SK-N-SH treated with all-trans-retinoic acid at 6 μM for 48 hours (cell line): ENCODE measurements at regions not wholly inside any gene's neighbourhood (a gene's known extent, or its start where the extent isn't known, plus 50 kb on each side); places are given as distances from the start of the nearest gene placed in this dataset.

Experiments
- ATAC-seq: fragments of 200-7000 bp; cut with Tn5 transposase; 3 replicates; pipeline ENCODE4 v1.9.1; 2020; ENCODE audit warnings: mild to moderate bottlenecking, moderate library complexity
- ARNTL ChIP-seq: fragments of 450-650 bp; formaldehyde crosslinking; IDR thresholded peaks from 2 replicates; pipeline ENCODE4 v1.5.0; 2020; ENCODE audit warnings: low read depth, mild to moderate bottlenecking, moderate library complexity, borderline replicate concordance
- BACH2 ChIP-seq: fragments of 250-450 bp; sonication (Bioruptor Pico); IDR thresholded peaks from 2 replicates; pipeline ENCODE4 v1.9.0; 2021; ENCODE audit warnings: mild to moderate bottlenecking, borderline replicate concordance
- CSDC2 ChIP-seq: fragments of 250-450 bp; sonication (Bioruptor Pico); IDR thresholded peaks from 2 replicates; pipeline ENCODE4 v1.5.0; 2020; ENCODE audit warnings: mild to moderate bottlenecking, moderate library complexity
- CSRNP3 ChIP-seq: fragments of 250-450 bp; sonication (Bioruptor Pico); IDR thresholded peaks from 2 replicates; pipeline ENCODE4 v1.5.1; 2021; ENCODE audit warnings: mild to moderate bottlenecking, moderate library complexity
- ESRRG ChIP-seq: fragments of 250-450 bp; sonication (Bioruptor Pico); IDR thresholded peaks from 2 replicates; pipeline ENCODE4 v1.6.1; 2021; ENCODE audit warnings: mild to moderate bottlenecking
- GLIS3 ChIP-seq: fragments of 250-450 bp; sonication (Bioruptor Pico); IDR thresholded peaks from 2 replicates; pipeline ENCODE4 v1.5.0; 2020; ENCODE audit warnings: mild to moderate bottlenecking, moderate library complexity
- ISL1 ChIP-seq: fragments of 250-450 bp; sonication (Bioruptor Pico); IDR thresholded peaks from 2 replicates; pipeline ENCODE4 v2.1.2; 2022; ENCODE audit warnings: mild to moderate bottlenecking, moderate library complexity
- OSR1 ChIP-seq: fragments of 250-450 bp; sonication (Bioruptor Pico); IDR thresholded peaks from 2 replicates; pipeline ENCODE4 v1.8.0; 2022; ENCODE audit warnings: moderate library complexity, mild to moderate bottlenecking, inconsistent platforms
- PATZ1 ChIP-seq: fragments of 250-450 bp; sonication (Bioruptor Pico); IDR thresholded peaks from 2 replicates; pipeline ENCODE4 v1.8.0; 2020; ENCODE audit warnings: mild to moderate bottlenecking, moderate library complexity, borderline replicate concordance
- PPARA ChIP-seq: fragments of 250-450 bp; sonication (Bioruptor Pico); IDR thresholded peaks from 2 replicates; pipeline ENCODE4 v1.5.0; 2020; ENCODE audit warnings: mild to moderate bottlenecking, borderline replicate concordance
- RARB ChIP-seq: fragments of 250-450 bp; sonication (Bioruptor Pico); IDR thresholded peaks from 2 replicates; pipeline ENCODE4 v1.8.0; 2021; ENCODE audit warnings: mild to moderate bottlenecking, moderate library complexity
- SNAI2 ChIP-seq: fragments of 250-450 bp; sonication (Bioruptor Pico); IDR thresholded peaks from 2 replicates; pipeline ENCODE4 v1.5.0; 2020; ENCODE audit warnings: mild to moderate bottlenecking, moderate library complexity
- TCF4 ChIP-seq: fragments of 250-450 bp; sonication (Bioruptor Pico); IDR thresholded peaks from 2 replicates; pipeline ENCODE4 v1.8.0; 2021; ENCODE audit warnings: mild to moderate bottlenecking, moderate library complexity, borderline replicate concordance
- TOX ChIP-seq: fragments of 250-450 bp; sonication (Bioruptor Pico); IDR thresholded peaks from 2 replicates; pipeline ENCODE4 v1.8.0; 2021; ENCODE audit warnings: mild to moderate bottlenecking, moderate library complexity, borderline replicate concordance
- ZC3H10 ChIP-seq: fragments of 250-450 bp; sonication (Bioruptor Pico); IDR thresholded peaks from 2 replicates; pipeline ENCODE4 v1.5.1; 2021; ENCODE audit warnings: mild to moderate bottlenecking, moderate library complexity
- ZFP3 ChIP-seq: fragments of 250-450 bp; sonication (Bioruptor Pico); IDR thresholded peaks from 2 replicates; pipeline ENCODE4 v1.5.0; 2020; ENCODE audit warnings: mild to moderate bottlenecking, moderate library complexity
- ZFP30 ChIP-seq: fragments of 450-650 bp; formaldehyde crosslinking; IDR thresholded peaks from 2 replicates; pipeline ENCODE4 v1.5.0; 2022; ENCODE audit warnings: mild to moderate bottlenecking, moderate library complexity
- TF ChIP-seq, protein P1 (sequence below): fragments of 250-450 bp; sonication (Bioruptor Pico); IDR thresholded peaks from 2 replicates; pipeline ENCODE4 v1.5.1; 2020; ENCODE audit warnings: low read depth, mild to moderate bottlenecking, moderate library complexity
- TF ChIP-seq, protein P2 (sequence below): fragments of 250-450 bp; sonication (Bioruptor Pico); IDR thresholded peaks from 2 replicates; pipeline ENCODE4 v1.8.0; 2021; ENCODE audit warnings: low read depth, mild to moderate bottlenecking, moderate library complexity, borderline replicate concordance
- TF ChIP-seq, protein P3 (sequence below): fragments of 250-450 bp; sonication (Bioruptor Pico); IDR thresholded peaks from 2 replicates; pipeline ENCODE4 v1.5.0; 2020; ENCODE audit warnings: mild to moderate bottlenecking, moderate library complexity

GRCh38 chr21:18460979-18461378 lies 57.4 kb upstream of the TMPRSS15 start:
- TF ChIP-seq ISL1 (CRISPR knock-in tag) = no peak
- no peak for TF ChIP-seq CSRNP3 (CRISPR knock-in tag)
- TF ChIP-seq ZFP3 (CRISPR knock-in tag) = no peak
- TF ChIP-seq GLIS3 = no peak
- TF ChIP-seq ZFP30 = no peak
- TF ChIP-seq RARB (CRISPR knock-in tag) = no peak
- TF ChIP-seq CSDC2 = no peak
- TF ChIP-seq, protein P1, sequence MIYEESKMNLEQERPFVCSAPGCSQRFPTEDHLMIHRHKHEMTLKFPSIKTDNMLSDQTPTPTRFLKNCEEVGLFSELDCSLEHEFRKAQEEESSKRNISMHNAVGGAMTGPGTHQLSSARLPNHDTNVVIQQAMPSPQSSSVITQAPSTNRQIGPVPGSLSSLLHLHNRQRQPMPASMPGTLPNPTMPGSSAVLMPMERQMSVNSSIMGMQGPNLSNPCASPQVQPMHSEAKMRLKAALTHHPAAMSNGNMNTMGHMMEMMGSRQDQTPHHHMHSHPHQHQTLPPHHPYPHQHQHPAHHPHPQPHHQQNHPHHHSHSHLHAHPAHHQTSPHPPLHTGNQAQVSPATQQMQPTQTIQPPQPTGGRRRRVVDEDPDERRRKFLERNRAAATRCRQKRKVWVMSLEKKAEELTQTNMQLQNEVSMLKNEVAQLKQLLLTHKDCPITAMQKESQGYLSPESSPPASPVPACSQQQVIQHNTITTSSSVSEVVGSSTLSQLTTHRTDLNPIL (CRISPR knock-in tag) = no peak
- TF ChIP-seq, all 23 proteins: peak for 0
- ATAC-seq = no peak

GRCh38 chr21:18461743-18462142 lies 58.2 kb upstream of the TMPRSS15 start:
- TF ChIP-seq CSRNP3 (CRISPR knock-in tag) (no peak), ISL1 (CRISPR knock-in tag) (no peak), OSR1 (CRISPR knock-in tag) (no peak), ZC3H10 (no peak), SNAI2 (CRISPR knock-in tag) (no peak), BACH2 (CRISPR knock-in tag) (no peak), PPARA (CRISPR knock-in tag) (no peak), GLIS3 (no peak), TOX (no peak), ESRRG (CRISPR knock-in tag) (no peak), ARNTL (CRISPR knock-in tag) (no peak)
- TF ChIP-seq, protein P1 (CRISPR knock-in tag) = no peak
- ATAC-seq = no peak

DNA sequence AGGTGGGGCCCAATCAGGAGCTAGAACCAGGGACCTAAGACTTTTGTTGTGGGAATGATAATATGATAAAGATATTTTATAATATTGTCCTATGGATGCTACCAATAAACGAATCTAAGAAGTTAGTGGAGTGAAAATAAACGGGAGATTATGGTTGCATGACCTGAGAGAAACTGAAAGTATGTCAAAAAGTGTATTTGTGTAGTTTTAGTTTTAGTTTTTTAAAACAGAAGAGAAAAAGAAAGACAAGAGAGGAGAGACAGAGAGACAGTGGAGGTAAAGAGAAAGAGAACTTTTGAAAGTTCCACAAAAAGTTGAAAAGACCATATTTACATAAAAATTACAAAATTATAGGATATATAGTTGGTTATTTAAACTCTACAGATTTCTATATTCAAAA lies 64.1 kb upstream of the TMPRSS15 start:
- TF ChIP-seq TCF4 (CRISPR knock-in tag) = no peak
- TF ChIP-seq CSRNP3 (CRISPR knock-in tag) = no peak
- no peak for TF ChIP-seq PATZ1
- TF ChIP-seq, protein P2, sequence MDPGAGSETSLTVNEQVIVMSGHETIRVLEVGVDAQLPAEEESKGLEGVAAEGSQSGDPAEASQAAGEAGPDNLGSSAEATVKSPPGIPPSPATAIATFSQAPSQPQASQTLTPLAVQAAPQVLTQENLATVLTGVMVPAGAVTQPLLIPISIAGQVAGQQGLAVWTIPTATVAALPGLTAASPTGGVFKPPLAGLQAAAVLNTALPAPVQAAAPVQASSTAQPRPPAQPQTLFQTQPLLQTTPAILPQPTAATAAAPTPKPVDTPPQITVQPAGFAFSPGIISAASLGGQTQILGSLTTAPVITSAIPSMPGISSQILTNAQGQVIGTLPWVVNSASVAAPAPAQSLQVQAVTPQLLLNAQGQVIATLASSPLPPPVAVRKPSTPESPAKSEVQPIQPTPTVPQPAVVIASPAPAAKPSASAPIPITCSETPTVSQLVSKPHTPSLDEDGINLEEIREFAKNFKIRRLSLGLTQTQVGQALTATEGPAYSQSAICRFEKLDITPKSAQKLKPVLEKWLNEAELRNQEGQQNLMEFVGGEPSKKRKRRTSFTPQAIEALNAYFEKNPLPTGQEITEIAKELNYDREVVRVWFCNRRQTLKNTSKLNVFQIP (CRISPR knock-in tag) = no peak
- no peak for TF ChIP-seq SNAI2 (CRISPR knock-in tag)
- no peak for TF ChIP-seq ESRRG (CRISPR knock-in tag)
- no peak for TF ChIP-seq OSR1 (CRISPR knock-in tag)
- no peak for TF ChIP-seq TOX
- no peak for TF ChIP-seq ZC3H10
- TF ChIP-seq, protein P1 (CRISPR knock-in tag) = no peak
- TF ChIP-seq, protein P3, sequence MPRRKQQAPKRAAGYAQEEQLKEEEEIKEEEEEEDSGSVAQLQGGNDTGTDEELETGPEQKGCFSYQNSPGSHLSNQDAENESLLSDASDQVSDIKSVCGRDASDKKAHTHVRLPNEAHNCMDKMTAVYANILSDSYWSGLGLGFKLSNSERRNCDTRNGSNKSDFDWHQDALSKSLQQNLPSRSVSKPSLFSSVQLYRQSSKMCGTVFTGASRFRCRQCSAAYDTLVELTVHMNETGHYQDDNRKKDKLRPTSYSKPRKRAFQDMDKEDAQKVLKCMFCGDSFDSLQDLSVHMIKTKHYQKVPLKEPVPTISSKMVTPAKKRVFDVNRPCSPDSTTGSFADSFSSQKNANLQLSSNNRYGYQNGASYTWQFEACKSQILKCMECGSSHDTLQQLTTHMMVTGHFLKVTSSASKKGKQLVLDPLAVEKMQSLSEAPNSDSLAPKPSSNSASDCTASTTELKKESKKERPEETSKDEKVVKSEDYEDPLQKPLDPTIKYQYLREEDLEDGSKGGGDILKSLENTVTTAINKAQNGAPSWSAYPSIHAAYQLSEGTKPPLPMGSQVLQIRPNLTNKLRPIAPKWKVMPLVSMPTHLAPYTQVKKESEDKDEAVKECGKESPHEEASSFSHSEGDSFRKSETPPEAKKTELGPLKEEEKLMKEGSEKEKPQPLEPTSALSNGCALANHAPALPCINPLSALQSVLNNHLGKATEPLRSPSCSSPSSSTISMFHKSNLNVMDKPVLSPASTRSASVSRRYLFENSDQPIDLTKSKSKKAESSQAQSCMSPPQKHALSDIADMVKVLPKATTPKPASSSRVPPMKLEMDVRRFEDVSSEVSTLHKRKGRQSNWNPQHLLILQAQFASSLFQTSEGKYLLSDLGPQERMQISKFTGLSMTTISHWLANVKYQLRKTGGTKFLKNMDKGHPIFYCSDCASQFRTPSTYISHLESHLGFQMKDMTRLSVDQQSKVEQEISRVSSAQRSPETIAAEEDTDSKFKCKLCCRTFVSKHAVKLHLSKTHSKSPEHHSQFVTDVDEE = no peak
- no peak for TF ChIP-seq ZFP3 (CRISPR knock-in tag)
- ATAC-seq = no peak
